HL-60 (cell line): ENCODE measurements at regions not wholly inside any gene's neighbourhood (a gene's known extent, or its start where the extent isn't known, plus 50 kb on each side); places are given as distances from the start of the nearest gene placed in this dataset.

Experiments
- SPI1 ChIP-seq: IDR thresholded peaks from 2 replicates; pipeline ENCODE4 v1.6.1; 2012; ENCODE audit warnings: low read depth, mild to moderate bottlenecking, borderline replicate concordance
- TF ChIP-seq, protein P1 (sequence below): IDR thresholded peaks from one replicate; pipeline ENCODE4 v1.5.1; 2011; ENCODE audit warnings: low read length, control low read depth, inconsistent platforms; ENCODE audit not compliant: insufficient read depth

DNA sequence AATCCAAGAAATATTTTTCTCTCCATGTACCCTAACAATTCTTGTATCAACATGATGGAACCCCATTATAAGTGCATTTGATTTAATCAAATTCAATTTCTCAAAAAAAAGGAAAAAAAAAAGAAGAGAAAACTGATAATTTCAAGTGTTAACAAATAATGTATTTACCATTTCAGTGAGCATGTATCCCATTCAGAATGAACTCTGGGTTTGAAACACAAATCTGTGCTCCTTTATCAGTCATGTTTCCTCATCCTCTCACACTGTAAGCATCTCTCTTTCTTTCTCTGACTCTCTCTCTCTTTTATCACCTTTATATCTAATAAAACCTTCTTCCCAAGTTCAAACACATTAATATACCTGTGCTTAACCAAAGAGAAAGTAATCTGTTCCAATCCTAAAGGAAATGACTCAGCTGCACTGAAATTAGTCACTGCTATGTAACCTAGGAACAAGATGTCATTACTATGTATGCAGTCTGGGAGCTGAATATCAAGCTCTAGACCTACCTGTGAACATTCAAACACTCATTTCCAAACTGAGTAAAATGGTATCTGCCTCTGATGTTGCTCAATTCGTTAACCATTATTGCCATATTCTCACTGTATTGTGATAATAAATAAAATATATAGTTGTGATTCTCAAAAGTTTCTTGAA lies 135.0 kb upstream of the LRIG3 start:
- TF ChIP-seq, protein P1, sequence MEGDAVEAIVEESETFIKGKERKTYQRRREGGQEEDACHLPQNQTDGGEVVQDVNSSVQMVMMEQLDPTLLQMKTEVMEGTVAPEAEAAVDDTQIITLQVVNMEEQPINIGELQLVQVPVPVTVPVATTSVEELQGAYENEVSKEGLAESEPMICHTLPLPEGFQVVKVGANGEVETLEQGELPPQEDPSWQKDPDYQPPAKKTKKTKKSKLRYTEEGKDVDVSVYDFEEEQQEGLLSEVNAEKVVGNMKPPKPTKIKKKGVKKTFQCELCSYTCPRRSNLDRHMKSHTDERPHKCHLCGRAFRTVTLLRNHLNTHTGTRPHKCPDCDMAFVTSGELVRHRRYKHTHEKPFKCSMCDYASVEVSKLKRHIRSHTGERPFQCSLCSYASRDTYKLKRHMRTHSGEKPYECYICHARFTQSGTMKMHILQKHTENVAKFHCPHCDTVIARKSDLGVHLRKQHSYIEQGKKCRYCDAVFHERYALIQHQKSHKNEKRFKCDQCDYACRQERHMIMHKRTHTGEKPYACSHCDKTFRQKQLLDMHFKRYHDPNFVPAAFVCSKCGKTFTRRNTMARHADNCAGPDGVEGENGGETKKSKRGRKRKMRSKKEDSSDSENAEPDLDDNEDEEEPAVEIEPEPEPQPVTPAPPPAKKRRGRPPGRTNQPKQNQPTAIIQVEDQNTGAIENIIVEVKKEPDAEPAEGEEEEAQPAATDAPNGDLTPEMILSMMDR, result no peak
- no peak for TF ChIP-seq SPI1
